ENCODE measurements at regions not wholly inside any gene's neighbourhood (a gene's known extent, or its start where the extent isn't known, plus 50 kb on each side); places are given as distances from the start of the nearest gene placed in this dataset.

- H3K4me1 ChIP-seq = no peaks in the 10 kb centered on the region
- H3K27ac ChIP-seq = no peak overlapping the region
- TF ChIP-seq POLR2A (IDR thresholded peaks at IDR 0.05) (no peak), CTCF (IDR thresholded peaks at IDR 0.05) (no peak), EP300 (IDR thresholded peaks at IDR 0.05) (no peak), POLR2AphosphoS5 (IDR thresholded peaks at IDR 0.05) (no peak)
- WGBS, 2 donors = 60 to 82% methylated on average over 4 of the region's 4 CpGs
- DNase-seq = no peak
- intact Hi-C loops (cut with DNase I) = no loop called here
- H3K36me3 ChIP-seq = no peaks in the 10 kb centered on the region
- no peaks in the 10 kb centered on the region for H3K27me3 ChIP-seq
- no peaks in the 10 kb centered on the region for H3K9me3 ChIP-seq
- H3K4me3 ChIP-seq = no peak overlapping the region
Measured at GRCh38 chr10:57815949-57816348, 451.7 kb downstream of the IPMK start.

DNA sequence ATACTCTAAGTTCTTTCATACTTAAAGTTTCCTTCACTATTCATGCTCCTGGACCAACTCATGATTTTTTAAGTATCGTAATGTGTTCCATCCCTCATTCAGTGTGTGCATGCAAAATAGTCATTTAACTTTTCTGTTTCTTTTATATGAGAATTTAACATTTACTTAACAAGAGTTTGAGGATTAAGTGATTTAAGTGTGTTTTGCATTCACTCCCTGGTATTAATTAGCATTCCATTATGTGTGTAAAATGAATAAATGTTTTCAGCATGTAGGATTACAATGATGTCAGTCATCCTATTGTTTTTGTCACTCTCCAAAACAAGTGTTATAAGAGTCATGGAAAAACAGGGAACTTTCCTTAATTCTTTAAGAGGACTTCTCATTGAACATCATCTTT is 457.7 kb downstream of the IPMK start:
- 93 to 98% methylated on average over 1 of the region's 1 CpG for WGBS, 2 donors
- TF ChIP-seq POLR2A (IDR thresholded peaks at IDR 0.05) (no peak), CTCF (IDR thresholded peaks at IDR 0.05) (no peak), EP300 (IDR thresholded peaks at IDR 0.05) (no peak), POLR2AphosphoS5 (IDR thresholded peaks at IDR 0.05) (no peak)
- Histone ChIP-seq H3K4me1 (no peaks in the 10 kb centered on the region), H3K4me3 (no peak overlapping the region), H3K36me3 (no peaks in the 10 kb centered on the region), H3K9me3 (no peaks in the 10 kb centered on the region), H3K27ac (no peak overlapping the region), H3K27me3 (no peaks in the 10 kb centered on the region)
- DNase-seq = no peak
- intact Hi-C loops (cut with DNase I) = no loop called here

DNA sequence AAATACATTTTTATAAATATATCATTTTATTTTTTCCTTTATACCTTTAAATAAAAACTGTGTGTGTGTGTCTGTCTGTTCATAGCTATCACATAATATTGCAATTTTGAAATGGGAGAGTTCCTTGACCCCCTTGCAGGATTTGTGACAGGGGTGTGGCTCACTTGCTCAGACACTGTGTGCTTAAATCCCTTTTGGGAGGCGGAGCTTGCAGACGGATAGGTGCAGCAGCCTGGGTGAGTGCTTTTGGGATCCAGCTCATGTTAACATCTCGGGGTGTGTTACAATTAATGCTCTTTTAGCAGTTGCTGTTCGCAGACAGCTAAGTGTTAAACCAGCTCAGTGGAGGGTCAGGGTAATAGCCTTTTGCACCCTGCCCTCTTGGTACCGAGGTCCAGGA is 459.8 kb downstream of the IPMK start:
- TF ChIP-seq POLR2A (IDR thresholded peaks at IDR 0.05) (no peak), POLR2AphosphoS5 (IDR thresholded peaks at IDR 0.05) (no peak), CTCF (IDR thresholded peaks at IDR 0.05) (no peak), EP300 (IDR thresholded peaks at IDR 0.05) (no peak)
- 73 to 80% methylated on average over 5 of the region's 5 CpGs for WGBS, 2 donors
- no peak for DNase-seq

DNA sequence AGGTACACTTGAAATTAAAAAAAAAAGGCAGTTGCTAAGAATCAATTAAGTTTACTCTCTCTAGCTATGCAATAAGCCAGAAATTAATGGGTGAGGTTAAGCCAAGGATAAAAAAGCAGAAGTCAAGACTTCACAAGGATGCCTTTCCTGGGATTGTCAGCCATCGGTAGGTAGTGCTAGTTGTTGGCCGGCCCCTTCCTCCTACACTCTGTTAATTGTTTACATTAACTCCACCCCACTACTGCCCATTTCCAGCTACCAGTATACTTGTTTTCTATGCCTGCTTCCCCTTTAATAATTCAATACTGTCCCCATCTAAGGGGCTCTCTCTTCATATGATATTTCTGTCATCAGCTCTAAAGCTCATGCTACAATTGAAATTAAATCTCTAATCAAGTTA is 461.0 kb downstream of the IPMK start:
- H3K4me1 ChIP-seq = no peaks in the 10 kb centered on the region
- intact Hi-C loops (cut with DNase I) = no loop called here
- TF ChIP-seq CTCF (IDR thresholded peaks at IDR 0.05) (no peak), POLR2AphosphoS5 (IDR thresholded peaks at IDR 0.05) (no peak), POLR2A (IDR thresholded peaks at IDR 0.05) (no peak), EP300 (IDR thresholded peaks at IDR 0.05) (no peak)
- no peak overlapping the region for H3K4me3 ChIP-seq
- 75 to 76% methylated on average over 2 of the region's 2 CpGs for WGBS, 2 donors
- no peaks in the 10 kb centered on the region for H3K36me3 ChIP-seq
- no peaks in the 10 kb centered on the region for H3K9me3 ChIP-seq
- DNase-seq = no peak
- no peaks in the 10 kb centered on the region for H3K27me3 ChIP-seq
- no peak overlapping the region for H3K27ac ChIP-seq

More for the DNA sequence above, 459.8 kb downstream of the IPMK start:
- Histone ChIP-seq H3K27me3 (no peaks in the 10 kb centered on the region), H3K9me3 (no peaks in the 10 kb centered on the region), H3K36me3 (no peaks in the 10 kb centered on the region), H3K27ac (no peak overlapping the region), H3K4me3 (no peak overlapping the region), H3K4me1 (no peaks in the 10 kb centered on the region)
- intact Hi-C loops (cut with DNase I) = no loop called here

- Histone ChIP-seq H3K9me3 (no peaks in the 10 kb centered on the region), H3K27ac (no peak overlapping the region), H3K4me3 (no peak overlapping the region), H3K27me3 (no peaks in the 10 kb centered on the region), H3K36me3 (no peaks in the 10 kb centered on the region), H3K4me1 (no peaks in the 10 kb centered on the region)
- no peak for DNase-seq
- TF ChIP-seq POLR2AphosphoS5 (IDR thresholded peaks at IDR 0.05) (no peak), EP300 (IDR thresholded peaks at IDR 0.05) (no peak)
- intact Hi-C loops (cut with DNase I) = no loop called here
- WGBS, 2 donors = 87 to 92% methylated on average over 3 of the region's 3 CpGs
Measured at GRCh38 chr10:57799625-57800024, 468.1 kb downstream of the IPMK start.

Data from sigmoid colon (tissue), 6 donors.